Sigmoid colon (tissue), 6 donors: ENCODE measurements at regions not wholly inside any gene's neighbourhood (a gene's known extent, or its start where the extent isn't known, plus 50 kb on each side); places are given as distances from the start of the nearest gene placed in this dataset.

Experiments
- DNase-seq: peaks from one replicate; pipeline ENCODE4 v3.0.0-alpha.2; 2019
- H3K27ac ChIP-seq, 4 donors: fragments of 200-600 bp; sonication (generic); one replicate each; pipeline ENCODE4 v1.5.1; 2016 to 2019; ENCODE audit warnings: mild to moderate bottlenecking in 1 of 4
- H3K27me3 ChIP-seq, 3 donors: fragments of 200-600 bp; sonication (generic); one replicate each; pipeline ENCODE4 v1.5.1; 2019; ENCODE audit warnings: mild to moderate bottlenecking in 1 of 3
- H3K36me3 ChIP-seq, 4 donors: fragments of 200-600 bp; sonication (generic); one replicate each; pipeline ENCODE4 v1.5.1; 2016 to 2019
- H3K4me1 ChIP-seq, 4 donors: fragments of 200-600 bp; sonication (generic); one replicate each; pipeline ENCODE4 v1.5.1; 2017 to 2019
- H3K4me3 ChIP-seq, 4 donors: fragments of 200-600 bp; sonication (generic); one replicate each; pipeline ENCODE4 v1.5.1; 2017 to 2019; ENCODE audit warnings: mild to moderate bottlenecking in 2 of 4, moderate library complexity in 1 of 4
- H3K9me3 ChIP-seq, 4 donors: fragments of 200-600 bp in 3 of 4; sonication (generic) in 3 of 4; one replicate each; pipeline versions ENCODE4 v1.5.1 to v1.6.1; 2013 to 2019
- EP300 ChIP-seq, 4 donors: sonication (generic); formaldehyde crosslinking; IDR thresholded peaks; one replicate each; pipeline ENCODE4 v1.6.1; 2017; ENCODE audit warnings: antibody characterized with exemption in 4 of 4
- POLR2A ChIP-seq, 2 donors: fragments of 450-650 bp; IDR thresholded peaks; one replicate each; pipeline ENCODE4 v1.6.1; 2016; ENCODE audit warnings: antibody characterized with exemption in 2 of 2, mild to moderate bottlenecking in 2 of 2, moderate library complexity in 2 of 2
- POLR2AphosphoS5 ChIP-seq, 4 donors: sonication (generic); formaldehyde crosslinking; IDR thresholded peaks; one replicate each; pipeline ENCODE4 v1.6.1; 2017; ENCODE audit warnings: antibody characterized with exemption in 4 of 4
- WGBS, 2 donors: extraction: QIAGEN DNeasy Blood & Tissue Kit; methylation state at CpG; one replicate each; pipeline ENCODE4 v1.1.7; 2013; 5-methylcytosine and 5-hydroxymethylcytosine counted together
- intact Hi-C: fragments of 100-400 bp; cut with DNase I; formaldehyde crosslinking; loops from one replicate; pipeline ENCODE4 v1.15.1; 2023
- TF ChIP-seq, protein P1 (sequence below), 4 experiments: fragments of 450-650 bp in 3 of 4; fragments of 200-600 bp in 1 of 4; IDR thresholded peaks; one replicate each; pipeline ENCODE4 v1.5.1; 2016 to 2019; ENCODE audit warnings: antibody characterized with exemption in 4 of 4, mild to moderate bottlenecking in 3 of 4, moderate library complexity in 2 of 4
- donor health status: healthy with polysubstance abuse.
- donor health status: healthy.

DNA sequence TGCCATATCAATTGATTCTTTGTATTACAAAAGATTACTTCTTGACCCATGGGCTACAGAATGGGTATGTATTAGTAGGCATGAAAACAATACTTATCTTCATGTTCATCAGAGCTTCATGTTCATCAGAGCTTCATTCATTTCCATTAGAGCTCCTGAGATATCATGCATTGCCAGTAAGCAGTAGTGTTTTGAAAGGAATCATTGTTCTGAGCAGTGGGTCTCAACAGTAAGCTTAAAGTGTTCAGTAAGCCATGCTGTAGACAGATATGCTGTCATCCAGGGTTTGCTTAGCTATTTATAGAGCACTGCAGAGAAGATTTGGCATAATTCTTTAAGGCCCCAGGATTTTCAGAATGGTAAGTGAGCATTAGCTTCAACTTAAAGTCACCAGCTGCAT is 596.1 kb downstream of the ZNF385D start:
- H3K36me3 ChIP-seq = no peaks in the 10 kb centered on the region
- H3K27me3 ChIP-seq = no peaks in the 10 kb centered on the region
- TF ChIP-seq EP300 (IDR thresholded peaks at IDR 0.05) (no peak), POLR2AphosphoS5 (IDR thresholded peaks at IDR 0.05) (no peak), POLR2A (IDR thresholded peaks at IDR 0.05) (no peak)
- TF ChIP-seq, protein P1, sequence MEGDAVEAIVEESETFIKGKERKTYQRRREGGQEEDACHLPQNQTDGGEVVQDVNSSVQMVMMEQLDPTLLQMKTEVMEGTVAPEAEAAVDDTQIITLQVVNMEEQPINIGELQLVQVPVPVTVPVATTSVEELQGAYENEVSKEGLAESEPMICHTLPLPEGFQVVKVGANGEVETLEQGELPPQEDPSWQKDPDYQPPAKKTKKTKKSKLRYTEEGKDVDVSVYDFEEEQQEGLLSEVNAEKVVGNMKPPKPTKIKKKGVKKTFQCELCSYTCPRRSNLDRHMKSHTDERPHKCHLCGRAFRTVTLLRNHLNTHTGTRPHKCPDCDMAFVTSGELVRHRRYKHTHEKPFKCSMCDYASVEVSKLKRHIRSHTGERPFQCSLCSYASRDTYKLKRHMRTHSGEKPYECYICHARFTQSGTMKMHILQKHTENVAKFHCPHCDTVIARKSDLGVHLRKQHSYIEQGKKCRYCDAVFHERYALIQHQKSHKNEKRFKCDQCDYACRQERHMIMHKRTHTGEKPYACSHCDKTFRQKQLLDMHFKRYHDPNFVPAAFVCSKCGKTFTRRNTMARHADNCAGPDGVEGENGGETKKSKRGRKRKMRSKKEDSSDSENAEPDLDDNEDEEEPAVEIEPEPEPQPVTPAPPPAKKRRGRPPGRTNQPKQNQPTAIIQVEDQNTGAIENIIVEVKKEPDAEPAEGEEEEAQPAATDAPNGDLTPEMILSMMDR (IDR thresholded peaks at IDR 0.05) = no peak
- intact Hi-C loops = no loop called here
- no peaks in the 10 kb centered on the region for H3K9me3 ChIP-seq
- H3K27ac ChIP-seq = no peak overlapping the region
- no peak overlapping the region for H3K4me3 ChIP-seq
- DNase-seq = no peak
- H3K4me1 ChIP-seq = peaks cover 0 to 12% (median 10%) of the 10 kb centered on the region in 4 donors

DNA sequence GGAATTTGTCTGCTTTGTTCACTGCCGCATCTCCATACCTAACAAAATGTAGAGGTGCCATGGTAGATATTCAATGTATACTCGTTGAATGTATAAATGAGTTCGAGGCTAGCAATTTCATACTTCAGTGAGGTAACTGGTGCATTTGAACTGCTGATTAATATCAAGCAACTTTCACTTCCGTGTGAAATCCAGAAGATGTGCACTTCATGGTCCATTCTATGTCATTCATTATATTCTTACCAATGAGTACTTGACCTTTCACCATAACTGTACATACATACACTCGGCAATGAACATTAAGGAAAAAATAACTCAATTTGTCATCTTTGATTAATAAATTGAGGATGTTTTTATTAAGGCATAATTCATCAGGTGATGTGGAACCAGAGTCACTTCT is 598.5 kb downstream of the ZNF385D start:
- Histone ChIP-seq H3K27ac (no peak overlapping the region), H3K27me3 (no peaks in the 10 kb centered on the region), H3K9me3 (no peaks in the 10 kb centered on the region), H3K36me3 (no peaks in the 10 kb centered on the region), H3K4me3 (no peak overlapping the region), H3K4me1 (no peaks in the 10 kb centered on the region)
- TF ChIP-seq POLR2A (IDR thresholded peaks at IDR 0.05) (no peak), EP300 (IDR thresholded peaks at IDR 0.05) (no peak)
- 70 to 80% methylated on average over 5 of the region's 5 CpGs for WGBS, 2 donors
- no peak for DNase-seq
- intact Hi-C loops = no loop called here

DNA sequence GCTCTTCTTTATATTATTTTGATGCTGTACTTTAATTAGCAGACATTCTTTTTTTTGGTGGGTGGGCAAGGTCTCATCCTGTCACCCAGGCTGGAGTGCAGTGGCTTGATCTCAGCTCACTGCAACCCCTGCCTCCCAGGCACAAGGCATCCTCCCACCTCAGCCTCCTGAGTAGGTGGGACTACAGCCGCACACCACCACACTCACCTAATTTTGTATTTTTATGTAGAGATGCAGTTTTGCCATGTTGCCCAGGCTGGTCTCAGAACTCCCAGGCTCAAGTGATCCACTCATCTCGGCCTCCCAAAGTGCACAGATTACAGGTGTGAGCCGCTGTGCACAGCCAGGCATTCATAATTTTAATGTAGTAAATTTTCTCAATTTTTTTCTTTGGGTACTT is 608.1 kb downstream of the ZNF385D start:
- Histone ChIP-seq H3K4me3 (no peak overlapping the region), H3K36me3 (no peaks in the 10 kb centered on the region), H3K27me3 (no peaks in the 10 kb centered on the region), H3K9me3 (peaks cover 0 to 6% (median 0%) of the 10 kb centered on the region in 4 donors), H3K4me1 (no peaks in the 10 kb centered on the region), H3K27ac (no peak overlapping the region)
- WGBS, 2 donors = 86 to 92% methylated on average over 3 of the region's 3 CpGs
- TF ChIP-seq POLR2AphosphoS5 (IDR thresholded peaks at IDR 0.05) (no peak), EP300 (IDR thresholded peaks at IDR 0.05) (no peak), POLR2A (IDR thresholded peaks at IDR 0.05) (no peak)
- TF ChIP-seq, protein P1 (IDR thresholded peaks at IDR 0.05) = no peak
- no peak for DNase-seq
- intact Hi-C loops = no loop called here

DNA sequence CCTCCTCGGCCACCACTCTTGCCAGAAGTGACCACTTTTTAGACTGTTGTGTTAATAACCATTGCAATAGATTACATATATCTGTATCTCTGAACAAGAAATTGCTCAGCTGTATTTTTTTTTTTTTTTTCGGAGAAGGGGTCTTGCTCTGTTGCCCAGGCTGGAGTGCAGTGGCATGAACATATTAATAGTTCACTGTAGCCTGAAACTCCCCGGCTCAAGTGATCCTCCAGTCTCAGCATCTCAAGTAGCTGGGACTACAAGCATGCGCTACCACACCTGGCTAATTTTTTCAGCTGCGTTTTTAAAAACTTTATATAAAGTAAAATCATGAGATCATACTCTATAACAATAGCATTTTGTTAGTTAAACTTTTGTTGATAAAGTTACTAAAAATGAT is 609.0 kb downstream of the ZNF385D start:
- DNase-seq = no peak
- H3K27ac ChIP-seq = no peak overlapping the region
- 89 to 91% methylated on average over 5 of the region's 5 CpGs for WGBS, 2 donors
- no peaks in the 10 kb centered on the region for H3K4me1 ChIP-seq
- TF ChIP-seq EP300 (IDR thresholded peaks at IDR 0.05) (no peak), POLR2AphosphoS5 (IDR thresholded peaks at IDR 0.05) (no peak), POLR2A (IDR thresholded peaks at IDR 0.05) (no peak)
- TF ChIP-seq, protein P1 (IDR thresholded peaks at IDR 0.05) = no peak
- H3K36me3 ChIP-seq = no peaks in the 10 kb centered on the region
- no peaks in the 10 kb centered on the region for H3K27me3 ChIP-seq
- peaks cover 0 to 6% (median 0%) of the 10 kb centered on the region in 4 donors for H3K9me3 ChIP-seq
- intact Hi-C loops = no loop called here
- no peak overlapping the region for H3K4me3 ChIP-seq

DNA sequence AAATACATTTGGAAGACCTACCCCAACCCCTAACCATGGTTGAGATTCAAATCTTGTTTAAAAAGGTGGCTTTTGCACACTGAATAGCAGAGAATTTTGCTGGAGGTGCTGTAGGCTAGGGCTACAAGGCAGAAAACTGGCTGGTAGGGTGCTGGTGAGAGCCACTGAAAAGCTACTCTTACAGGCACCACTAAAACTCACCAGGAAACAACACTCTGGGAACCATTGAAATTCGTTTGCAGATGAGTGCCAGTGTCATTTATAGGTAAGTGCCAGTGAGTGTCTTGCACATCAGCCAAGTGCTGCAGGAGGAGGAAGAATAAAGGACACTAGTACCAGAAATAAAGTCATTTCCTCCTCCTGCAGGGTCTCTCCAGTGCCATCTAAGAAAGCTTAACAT is 610.2 kb downstream of the ZNF385D start:
- DNase-seq = no peak
- TF ChIP-seq, protein P1 (IDR thresholded peaks at IDR 0.05) = no peak
- no peak for TF ChIP-seq POLR2A (IDR thresholded peaks at IDR 0.05)
- intact Hi-C loops = no loop called here
- H3K27ac ChIP-seq = no peak overlapping the region
- H3K9me3 ChIP-seq = peaks cover 0 to 6% (median 0%) of the 10 kb centered on the region in 4 donors
- H3K4me1 ChIP-seq = no peaks in the 10 kb centered on the region
- H3K36me3 ChIP-seq = no peaks in the 10 kb centered on the region
- no peaks in the 10 kb centered on the region for H3K27me3 ChIP-seq
- 0 to 7% methylated on average over 1 of the region's 1 CpG for WGBS, 2 donors
- H3K4me3 ChIP-seq = no peak overlapping the region
